ENCODE measurements at regions not wholly inside any gene's neighbourhood (a gene's known extent, or its start where the extent isn't known, plus 50 kb on each side); places are given as distances from the start of the nearest gene placed in this dataset.

DNA sequence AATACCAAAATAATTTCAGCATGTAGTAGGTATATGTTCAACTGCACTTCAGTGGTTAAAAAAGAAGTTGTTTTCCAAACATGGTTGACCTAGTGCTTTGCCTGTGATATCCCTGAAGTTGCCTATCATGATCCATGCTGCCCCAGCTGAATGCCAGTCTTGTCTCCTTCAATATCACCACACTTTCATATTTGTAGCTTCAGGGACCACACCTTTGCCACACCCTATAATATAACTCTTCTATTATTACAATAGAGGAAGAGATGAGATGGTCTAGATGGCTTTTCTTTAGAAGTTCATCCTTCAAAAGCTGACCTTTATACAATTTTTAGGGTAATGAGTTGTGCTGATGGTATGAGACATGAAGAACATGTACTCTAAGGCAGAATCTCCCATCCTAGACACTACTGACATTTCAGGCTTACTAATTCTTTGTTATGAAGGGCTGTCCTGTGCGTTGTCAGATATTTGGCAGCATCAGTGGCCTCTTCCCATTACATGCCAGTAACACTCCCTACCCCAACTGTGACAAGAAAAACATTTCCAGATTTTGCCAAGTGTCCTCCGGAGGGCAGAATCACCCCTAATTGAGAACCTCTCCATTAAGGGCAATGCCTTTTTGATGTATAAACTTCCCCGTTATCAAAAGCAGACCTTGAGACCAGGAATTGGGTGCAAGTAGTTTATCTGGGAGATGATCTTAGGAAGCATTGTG is 76.2 kb upstream of the PLCL2 start:
- Mint-ChIP-seq H3K9me3 (ENCODE audit: unreplicated experiment) (no peaks in the 10 kb centered on the region), H3K4me3 (ENCODE audit: unreplicated experiment) (no peak overlapping the region), H3K4me1 (ENCODE audit: unreplicated experiment) (no peaks in the 10 kb centered on the region)

GRCh38 chr3:16809482-16809881 is 75.3 kb upstream of the PLCL2 start:
- Mint-ChIP-seq H3K4me1 (ENCODE audit: unreplicated experiment) (no peaks in the 10 kb centered on the region), H3K4me3 (ENCODE audit: unreplicated experiment) (no peak overlapping the region), H3K36me3 (ENCODE audit: low read depth, unreplicated experiment) (peaks cover 4% of the 10 kb centered on the region), H3K9me3 (ENCODE audit: unreplicated experiment) (no peaks in the 10 kb centered on the region), H3K27me3 (ENCODE audit: unreplicated experiment) (peaks cover 2% of the 10 kb centered on the region), H3K27ac (ENCODE audit: unreplicated experiment) (no peak overlapping the region)
- TF ChIP-seq CTCF (IDR thresholded peaks at IDR 0.05; ENCODE audit: unreplicated experiment): no peak
- no peak for DNase-seq (ENCODE audit: low spot score)

More for the DNA sequence above, 76.2 kb upstream of the PLCL2 start:
- no peak for TF ChIP-seq CTCF (IDR thresholded peaks at IDR 0.05; ENCODE audit: unreplicated experiment)
- H3K27me3 Mint-ChIP-seq (ENCODE audit: unreplicated experiment): peaks cover 2% of the 10 kb centered on the region
- peaks cover 12% of the 10 kb centered on the region for H3K36me3 Mint-ChIP-seq (ENCODE audit: low read depth, unreplicated experiment)
- DNase-seq (ENCODE audit: low spot score): no peak
- no peak overlapping the region for H3K27ac Mint-ChIP-seq (ENCODE audit: unreplicated experiment)

DNA sequence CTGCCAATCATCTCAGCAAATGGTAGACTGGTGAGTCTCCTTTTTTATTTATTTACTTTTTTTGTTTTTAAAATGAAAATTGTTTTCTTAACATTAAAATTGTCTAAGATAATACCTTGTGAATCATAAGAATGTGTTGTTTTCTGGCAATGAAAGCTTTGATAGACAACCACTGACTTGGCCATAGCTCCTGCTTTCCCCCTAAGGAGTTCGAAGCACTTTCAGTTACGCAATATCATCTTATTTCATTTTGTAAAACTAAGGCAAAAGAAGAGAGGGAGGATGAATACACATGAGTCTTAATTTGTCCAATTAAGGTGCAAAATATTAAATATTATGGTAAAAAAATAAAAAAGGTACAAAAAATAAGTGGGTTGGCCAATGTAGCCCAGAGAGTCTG is 74.8 kb upstream of the PLCL2 start:
- no peak for DNase-seq (ENCODE audit: low spot score)
- TF ChIP-seq CTCF (IDR thresholded peaks at IDR 0.05; ENCODE audit: unreplicated experiment): no peak
- Mint-ChIP-seq H3K27me3 (ENCODE audit: unreplicated experiment) (peaks cover 2% of the 10 kb centered on the region), H3K9me3 (ENCODE audit: unreplicated experiment) (no peaks in the 10 kb centered on the region), H3K27ac (ENCODE audit: unreplicated experiment) (no peak overlapping the region), H3K36me3 (ENCODE audit: low read depth, unreplicated experiment) (no peaks in the 10 kb centered on the region), H3K4me3 (ENCODE audit: unreplicated experiment) (no peak overlapping the region), H3K4me1 (ENCODE audit: unreplicated experiment) (no peaks in the 10 kb centered on the region)

DNA sequence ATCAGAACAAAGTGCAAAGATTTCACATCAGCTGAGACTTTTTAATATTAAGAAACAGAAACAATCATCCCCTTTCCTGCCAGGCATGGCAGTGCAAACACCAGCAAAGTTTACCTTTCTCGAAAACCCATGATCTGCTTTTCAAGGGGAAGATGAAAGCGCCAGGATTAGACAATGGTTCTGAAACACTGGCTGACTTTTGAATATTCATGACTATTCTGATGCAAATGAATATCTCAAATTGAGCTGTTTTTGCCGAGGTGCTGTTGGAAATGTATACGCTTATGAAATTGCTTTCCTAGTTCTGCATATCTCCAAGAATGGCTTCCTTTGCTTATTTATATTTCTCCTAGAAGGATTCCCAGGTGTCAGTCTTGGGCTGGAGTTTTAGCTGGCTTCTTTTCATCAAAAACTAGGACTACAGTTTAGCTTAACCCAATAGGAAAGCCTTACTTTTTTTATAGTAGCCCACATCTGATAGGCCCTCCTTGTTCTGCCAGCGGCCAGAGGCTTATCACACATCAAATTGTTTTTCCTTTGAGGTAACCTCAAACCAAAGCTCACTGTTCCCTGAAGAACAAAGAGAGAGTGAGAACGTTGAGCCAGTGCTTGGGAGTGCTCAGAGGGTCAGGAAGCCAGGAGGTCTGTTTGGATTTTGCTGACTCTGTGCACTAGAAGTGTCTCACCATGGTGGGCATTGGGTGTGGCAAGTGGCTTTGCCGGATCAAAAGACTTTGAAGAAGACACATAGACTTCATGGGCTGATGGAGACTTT is 74.0 kb upstream of the PLCL2 start:
- no peak for DNase-seq (ENCODE audit: low spot score)
- no peak for TF ChIP-seq CTCF (IDR thresholded peaks at IDR 0.05; ENCODE audit: unreplicated experiment)
- Mint-ChIP-seq H3K4me3 (ENCODE audit: unreplicated experiment) (no peak overlapping the region), H3K4me1 (ENCODE audit: unreplicated experiment) (no peaks in the 10 kb centered on the region), H3K9me3 (ENCODE audit: unreplicated experiment) (no peaks in the 10 kb centered on the region), H3K36me3 (ENCODE audit: low read depth, unreplicated experiment) (no peaks in the 10 kb centered on the region), H3K27ac (ENCODE audit: unreplicated experiment) (no peak overlapping the region), H3K27me3 (ENCODE audit: unreplicated experiment) (peaks cover 2% of the 10 kb centered on the region)

GRCh38 chr3:16811950-16812349 is 72.8 kb upstream of the PLCL2 start:
- Mint-ChIP-seq H3K27me3 (ENCODE audit: unreplicated experiment) (peaks cover 2% of the 10 kb centered on the region), H3K4me3 (ENCODE audit: unreplicated experiment) (no peak overlapping the region), H3K4me1 (ENCODE audit: unreplicated experiment) (no peaks in the 10 kb centered on the region), H3K27ac (ENCODE audit: unreplicated experiment) (no peak overlapping the region), H3K9me3 (ENCODE audit: unreplicated experiment) (no peaks in the 10 kb centered on the region), H3K36me3 (ENCODE audit: low read depth, unreplicated experiment) (no peaks in the 10 kb centered on the region)
- no peak for TF ChIP-seq CTCF (IDR thresholded peaks at IDR 0.05; ENCODE audit: unreplicated experiment)
- DNase-seq (ENCODE audit: low spot score): no peak
